GM12878 (cell line): ENCODE measurements at regions not wholly inside any gene's neighbourhood (a gene's known extent, or its start where the extent isn't known, plus 50 kb on each side); places are given as distances from the start of the nearest gene placed in this dataset.

Source experiments
- ATAC-seq: fragments of 200-7000 bp; cut with Tn5 transposase; 3 replicates; pipeline ENCODE4 v1.9.1; 2020; ENCODE audit warnings: mild to moderate bottlenecking, moderate library complexity
- BruUV-seq: library from RNA; stranded (reverse); fragments of 400-500 nt; replicated peaks from 2 replicates; lab custom pipeline; 2021; lab: Mats Ljungman, UMichigan
- CTCF ChIA-PET: fragments of 300-600 bp; sonication (Branson Sonifier 250); formaldehyde crosslinking; extraction: SDS; loops from one replicate; lab custom pipeline; 2021; ENCODE audit warnings: inconsistent platforms; lab: Yijun Ruan, JAX
- POLR2A ChIA-PET: fragments of 350-600 bp; formaldehyde crosslinking; extraction: SDS; loops from one replicate; lab custom pipeline; 2021; ENCODE audit warnings: inconsistent platforms; lab: Charles Lee
- RAD21 ChIA-PET: fragments of 300-600 bp; sonication (Branson Sonifier 250); formaldehyde crosslinking; loops from one replicate; lab custom pipeline; 2023; ENCODE audit warnings: antibody characterized with exemption; ENCODE audit not compliant: unreplicated experiment; lab: Charles Lee
- SMC1A ChIA-PET: fragments of 300-600 bp; sonication (Branson Sonifier 250); formaldehyde crosslinking; loops from one replicate; lab custom pipeline; 2023; ENCODE audit not compliant: unreplicated experiment, uncharacterized antibody; lab: Charles Lee
- DNase-seq: peaks from one replicate; pipeline ENCODE4 v3.0.0-alpha.2; 2011; ENCODE audit warnings: low read depth, low spot score
- FAIRE-seq: peaks from 3 replicates; lab custom pipeline; 2011; peaks lifted over from hg19 to GRCh38; lab: Jason Lieb, UNC
- H2AFZ ChIP-seq: 2 replicates; pipeline ENCODE4 v1.6.0; 2011; ENCODE audit warnings: low read depth, low read length, control low read depth; ENCODE audit not compliant: control insufficient read depth
- H3K27ac ChIP-seq: 2 replicates; pipeline ENCODE4 v1.5.1; 2011; ENCODE audit warnings: control low read depth; ENCODE audit not compliant: control insufficient read depth, insufficient read depth
- H3K27me3 ChIP-seq, 2 experiments: replicated peaks in 1 of 2; 2 replicates each; pipeline versions ENCODE4 v1.6.0 to v1.6.1; 2011; ENCODE audit warnings: low read length in 1 of 2; ENCODE audit not compliant: control insufficient read depth in 2 of 2, insufficient read depth in 2 of 2
- H3K36me3 ChIP-seq, 2 experiments: 2 replicates each; pipeline ENCODE4 v1.5.1; 2011; ENCODE audit warnings: low read length in 1 of 2; ENCODE audit not compliant: control insufficient read depth in 2 of 2, insufficient read depth in 2 of 2
- H3K4me1 ChIP-seq: 2 replicates; pipeline ENCODE4 v1.6.1; 2011; ENCODE audit warnings: mild to moderate bottlenecking, low read length, moderate library complexity, mixed read lengths; ENCODE audit not compliant: control insufficient read depth, insufficient read depth
- H3K4me2 ChIP-seq: 2 replicates; pipeline ENCODE4 v1.6.0; 2011; ENCODE audit warnings: control low read depth; ENCODE audit not compliant: control insufficient read depth, insufficient read depth
- H3K4me3 ChIP-seq: fragments of 200-600 bp; sonication (generic); 2 replicates; pipeline ENCODE4 v1.5.1; 2016
- H3K79me2 ChIP-seq: 2 replicates; pipeline ENCODE4 v1.6.0; 2011; ENCODE audit warnings: low read length; ENCODE audit not compliant: control insufficient read depth, insufficient read depth
- H3K9ac ChIP-seq: 2 replicates; pipeline ENCODE4 v1.8.0; 2011; ENCODE audit warnings: low read length, control low read depth, mixed read lengths; ENCODE audit not compliant: control insufficient read depth, insufficient read depth
- H3K9me3 ChIP-seq: replicated peaks from 3 replicates; pipeline ENCODE4 v1.5.1; 2011; ENCODE audit warnings: mild to moderate bottlenecking, low read length; ENCODE audit not compliant: control insufficient read depth, insufficient read depth
- H4K20me1 ChIP-seq: 2 replicates; pipeline ENCODE4 v1.6.0; 2011; ENCODE audit not compliant: control insufficient read depth, insufficient read depth
- BACH1 ChIP-seq: fragments of 450-650 bp; IDR thresholded peaks from 2 replicates; pipeline ENCODE4 v1.6.1; 2017; ENCODE audit warnings: mild to moderate bottlenecking, borderline replicate concordance
- BCLAF1 ChIP-seq: fragments of 450-650 bp; IDR thresholded peaks from 2 replicates; pipeline ENCODE4 v1.6.1; 2017; ENCODE audit warnings: antibody characterized with exemption, mild to moderate bottlenecking, moderate library complexity
- CEBPZ ChIP-seq: fragments of 150-350 bp; IDR thresholded peaks from 2 replicates; pipeline ENCODE4 v1.6.1; 2016; ENCODE audit warnings: low read depth, low read length
- EGR1 ChIP-seq, 2 experiments: IDR thresholded peaks; 1 replicate in 1 of 2; 2 replicates in 1 of 2; pipeline ENCODE4 v1.6.1; 2011 to 2012; ENCODE audit warnings: low read depth in 2 of 2, low read length in 2 of 2, borderline replicate concordance in 1 of 2, mild to moderate bottlenecking in 1 of 2, moderate library complexity in 1 of 2
- ETV6 ChIP-seq, 2 experiments: fragments of 450-650 bp in 1 of 2; IDR thresholded peaks in 1 of 2; conservative IDR thresholded peaks in 1 of 2; 2 replicates each; pipeline ENCODE4 v1.6.1; 2014; ENCODE audit warnings: antibody characterized with exemption in 1 of 2, borderline replicate concordance in 1 of 2, low read depth in 1 of 2, mild to moderate bottlenecking in 1 of 2, moderate library complexity in 1 of 2
- GABPA ChIP-seq: IDR thresholded peaks from 2 replicates; pipeline ENCODE4 v1.6.1; 2014; ENCODE audit warnings: antibody characterized with exemption, low read depth, mild to moderate bottlenecking, inconsistent platforms
- MEF2B ChIP-seq: fragments of 450-650 bp; IDR thresholded peaks from 2 replicates; pipeline ENCODE4 v1.6.1; 2018; ENCODE audit warnings: mild to moderate bottlenecking, moderate library complexity; ENCODE audit not compliant: partially characterized antibody, poor library complexity, severe bottlenecking
- NR2C1 ChIP-seq: fragments of 450-650 bp; IDR thresholded peaks from 2 replicates; pipeline ENCODE4 v1.6.1; 2017; ENCODE audit warnings: antibody characterized with exemption, mild to moderate bottlenecking, moderate library complexity
- POU2F2 ChIP-seq: IDR thresholded peaks from 3 replicates; pipeline ENCODE4 v1.6.1; 2011; ENCODE audit warnings: low read depth, mild to moderate bottlenecking, low read length, borderline replicate concordance
- RBBP5 ChIP-seq: fragments of 200-600 bp; sonication (generic); conservative IDR thresholded peaks from 2 replicates; pipeline ENCODE4 v1.6.1; 2016
- SIX5 ChIP-seq: IDR thresholded peaks from 2 replicates; pipeline ENCODE4 v1.6.1; 2011; ENCODE audit warnings: mild to moderate bottlenecking, low read depth, low read length, moderate library complexity; ENCODE audit not compliant: severe bottlenecking
- SMAD1 ChIP-seq: fragments of 450-650 bp; IDR thresholded peaks from 2 replicates; pipeline ENCODE4 v1.6.1; 2018; ENCODE audit warnings: mild to moderate bottlenecking, low read depth; ENCODE audit not compliant: partially characterized antibody
- ZBTB4 ChIP-seq: fragments of 450-650 bp; formaldehyde crosslinking; IDR thresholded peaks from 2 replicates; pipeline ENCODE4 v1.4.0; 2022; ENCODE audit warnings: mild to moderate bottlenecking, moderate library complexity
- WGBS: methylation state at CpG from one replicate; pipeline ENCODE4 v1.1.6; 2016; ENCODE audit warnings: low lambda C conversion rate; ENCODE audit not compliant: insufficient replicate concordance, insufficient coverage; ENCODE audit errors: missing lambda C conversion rate; 5-methylcytosine and 5-hydroxymethylcytosine counted together
- in situ Hi-C: fragments of 300-500 bp; cut with MboI; formaldehyde crosslinking; loops from 9 replicates; pipeline ENCODE4 v1.14.3; 2018; ENCODE audit warnings: mixed read lengths
- intact Hi-C: fragments of 100-400 bp; cut with micrococcal nuclease; formaldehyde crosslinking; loops from one replicate; pipeline ENCODE4 v1.14.2; 2022; ENCODE audit not compliant: unreplicated experiment

GRCh38 chr20:51129147-51129776 is 106.4 kb upstream of the KCNG1 start:
- DNase-seq (no peak), FAIRE-seq (no peak), ATAC-seq (no peak)
- in situ Hi-C loops (no loop called here), intact Hi-C loops (no loop called here)
- Histone ChIP-seq H3K4me2 (no peak overlapping the region), H3K79me2 (no peaks in the 10 kb centered on the region), H3K9ac (no peak overlapping the region), H3K9me3 (no peaks in the 10 kb centered on the region), H3K4me3 (no peak overlapping the region), H2AFZ (no peak overlapping the region), H3K36me3 (no peaks in the 10 kb centered on the region), H4K20me1 (no peaks in the 10 kb centered on the region), H3K27ac (no peak overlapping the region), H3K4me1 (no peaks in the 10 kb centered on the region; the same call in 1 of the 2 replicates), H3K27me3 (peaks cover 0 to 2% of the 10 kb centered on the region in 2 experiments; a peak in 1 of 4 replicates)
- 2% methylated on average over 7 of the region's 7 CpGs for WGBS
- TF ChIP-seq MEF2B, result no peak
- TF ChIP-seq SMAD1, result no peak
- no peak for TF ChIP-seq EGR1 (IDR thresholded peaks at IDR 0.05; ENCODE audit: borderline replicate concordance in 1 of 2, low read depth in 2 of 2, low read length in 2 of 2)
- TF ChIP-seq POU2F2, result no peak
- no peak for TF ChIP-seq ZBTB4 (CRISPR knock-in tag)
- TF ChIP-seq RBBP5, result no peak
- no peak for TF ChIP-seq BCLAF1
- no peak for TF ChIP-seq GABPA
- TF ChIP-seq NR2C1, result no peak
- TF ChIP-seq BACH1, result no peak
- TF ChIP-seq ETV6 (conservative IDR thresholded peaks at IDR 0.05 in 1 of 2, IDR thresholded peaks at IDR 0.05 in 1 of 2; ENCODE audit: borderline replicate concordance in 1 of 2, low read depth in 1 of 2), result no peak
- no peak for TF ChIP-seq SIX5
- no peak for TF ChIP-seq CEBPZ
- ChIA-PET SMC1A (no interaction called here), RAD21 (no interaction called here), POLR2A (interaction anchor here (0.6 kb wide), 1 partner anchor 1302 kb away, joined by 3 read pairs; no protein-coding TSS in a partner anchor), CTCF (no interaction called here)
- no TSS peak for BruUV-seq
